GM18870 (cell line): ENCODE measurements at regions not wholly inside any gene's neighbourhood (a gene's known extent, or its start where the extent isn't known, plus 50 kb on each side); places are given as distances from the start of the nearest gene placed in this dataset.
"Not testable (repeated sequence)": the region's sequence is repeated elsewhere in the genome, so short reads cannot be mapped to it uniquely, and the experiment has no call there.

Experiments
- ATAC-seq: cut with Tn5 transposase; IDR thresholded peaks from one replicate; pipeline ENCODE4 v1.9.1; 2021; ENCODE audit warnings: moderate library complexity; ENCODE audit not compliant: unreplicated experiment

DNA sequence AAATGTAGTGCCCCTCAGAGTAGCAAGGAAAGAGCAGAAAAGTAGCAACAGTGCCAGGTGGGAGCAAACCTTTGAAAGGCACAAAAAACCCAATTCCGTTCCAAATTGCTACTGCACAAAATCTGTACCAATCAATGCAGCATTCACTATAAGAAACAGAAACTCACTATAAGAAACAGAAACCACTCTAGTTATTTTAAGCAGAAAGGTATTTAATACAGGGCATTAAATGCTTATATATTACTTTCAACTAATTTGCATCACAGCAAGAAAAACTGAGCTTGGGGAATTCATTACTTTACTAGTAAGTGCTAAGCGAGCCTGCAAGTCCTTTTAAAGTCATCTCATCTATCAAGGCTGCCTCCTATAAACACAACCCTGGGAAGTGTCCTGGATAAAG, 116.5 kb upstream of the OLIG3 start:
- ATAC-seq = peak; percentile 50

DNA sequence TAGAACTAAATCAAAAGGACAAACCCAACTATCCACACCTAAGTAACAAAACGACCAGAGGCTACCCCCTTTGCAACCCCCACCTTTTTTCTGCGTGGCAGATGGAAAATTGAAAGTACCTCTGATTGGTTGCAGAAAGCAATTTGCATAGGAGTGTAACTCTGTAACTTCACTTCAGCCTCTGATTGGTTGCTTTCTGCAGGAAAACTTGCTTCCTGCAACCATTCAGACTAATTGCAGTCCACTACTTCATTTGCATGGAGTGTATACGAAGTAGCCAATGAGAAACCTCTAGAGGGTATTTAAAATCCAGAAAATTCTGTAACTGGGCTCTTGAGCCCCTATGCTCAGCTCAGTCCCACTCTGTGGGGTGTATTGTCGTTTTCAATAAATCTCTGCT, 129.1 kb upstream of the OLIG3 start:
- no peak for ATAC-seq

DNA sequence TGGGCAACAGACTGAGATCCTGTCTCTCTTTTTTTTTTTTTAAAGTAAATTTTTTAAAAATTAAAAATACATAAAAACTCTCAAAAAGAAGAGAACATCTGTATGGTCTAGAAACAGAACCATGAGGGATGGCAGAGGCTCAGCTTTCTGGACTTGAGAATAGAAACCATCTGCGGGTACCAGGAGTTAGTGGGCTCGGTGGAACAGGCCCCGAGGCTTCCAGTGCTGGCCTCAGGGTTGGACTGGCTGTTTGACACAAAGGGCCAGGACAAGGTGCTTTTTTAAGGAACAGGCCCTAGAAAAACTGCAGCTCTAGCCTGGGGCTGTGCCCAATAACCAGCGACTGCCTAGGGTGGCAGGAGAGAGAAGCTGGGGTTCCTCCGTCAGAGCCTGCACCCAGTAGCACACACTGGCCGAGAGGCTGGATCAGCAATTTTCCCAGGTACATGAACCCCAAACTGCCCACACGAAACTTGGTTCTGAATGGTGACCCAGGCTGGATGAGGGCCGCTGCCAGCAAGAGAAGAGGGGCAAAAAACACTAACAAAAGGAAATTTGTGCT, 131.0 kb upstream of the OLIG3 start:
- no peak for ATAC-seq

DNA sequence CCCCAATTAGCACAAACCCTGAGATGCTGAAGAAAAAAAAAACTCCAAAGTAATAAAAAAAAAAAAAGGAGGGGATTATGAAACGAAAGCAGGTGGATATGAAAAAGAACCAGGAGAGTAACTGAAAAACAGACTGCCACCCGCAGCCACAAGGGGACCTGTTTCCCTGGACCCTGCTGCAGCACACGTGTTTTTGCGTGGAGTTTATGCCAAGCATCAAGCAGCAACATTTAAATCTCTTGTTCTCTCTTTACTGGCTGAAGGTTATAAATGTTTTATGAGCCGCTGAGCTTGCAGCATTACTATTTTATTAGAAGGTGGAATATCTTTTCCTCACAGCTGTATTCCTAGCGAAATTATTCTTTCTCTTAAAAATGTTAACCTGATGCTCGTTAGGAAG, 131.6 kb upstream of the OLIG3 start:
- ATAC-seq = no peak

DNA sequence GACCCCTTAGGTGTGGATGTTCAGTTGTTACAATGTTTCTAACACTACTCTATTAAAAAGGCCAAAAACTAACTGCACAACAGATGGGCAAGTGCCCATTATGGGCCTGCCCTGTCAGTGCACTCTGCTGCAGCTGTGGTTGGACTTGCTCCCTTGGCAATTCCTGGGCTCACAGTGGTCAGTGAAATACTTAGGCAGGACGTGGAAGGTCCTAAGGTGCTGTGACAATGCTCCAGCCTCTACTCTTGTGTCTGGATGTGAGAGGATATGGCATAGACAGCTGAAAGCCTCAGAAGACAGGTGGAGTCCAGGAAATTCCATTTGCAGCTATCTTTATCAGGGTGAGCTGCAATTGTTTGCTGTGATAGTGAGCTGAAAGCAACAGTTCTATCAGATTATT, 136.5 kb upstream of the OLIG3 start:
- no peak for ATAC-seq

DNA sequence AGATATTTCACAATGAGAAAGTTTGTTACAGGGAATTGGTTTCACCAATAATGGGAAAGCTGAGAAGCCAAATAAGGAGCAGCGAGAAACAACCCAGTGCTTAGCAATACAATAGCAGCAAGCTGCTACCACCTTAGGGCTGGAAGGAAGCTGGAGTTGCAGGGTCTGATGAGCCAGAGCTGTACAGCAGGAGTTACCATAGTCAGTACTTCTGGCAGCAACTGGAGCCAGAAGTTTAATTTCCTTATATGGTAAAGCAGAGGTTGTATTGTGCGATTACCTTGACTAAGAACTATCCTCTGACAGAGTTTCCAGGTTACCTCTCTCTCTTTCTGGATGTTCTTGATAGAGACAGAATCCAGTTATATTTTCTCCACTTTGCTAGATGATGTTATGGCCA, 137.1 kb upstream of the OLIG3 start:
- ATAC-seq = no peak

DNA sequence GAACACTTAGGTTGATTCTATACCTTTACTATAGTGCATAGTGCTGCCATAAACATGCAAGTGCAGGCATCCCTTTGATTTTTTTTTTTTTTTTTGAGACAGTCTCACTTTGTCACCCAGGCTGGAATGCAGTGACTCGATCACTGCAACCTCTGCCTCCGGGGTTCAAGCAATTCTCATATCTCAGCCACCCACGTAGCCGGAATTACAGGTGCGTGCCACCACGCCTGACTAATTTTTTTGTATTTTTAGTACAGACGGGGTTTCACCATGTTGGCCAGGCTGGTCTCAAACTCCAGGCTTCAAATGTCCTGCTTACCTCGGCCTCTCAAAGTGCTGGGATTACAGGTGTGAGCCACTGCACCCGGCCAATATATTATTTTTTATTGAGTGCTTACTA, 140.0 kb upstream of the OLIG3 start:
- not testable (repeated sequence) for ATAC-seq

DNA sequence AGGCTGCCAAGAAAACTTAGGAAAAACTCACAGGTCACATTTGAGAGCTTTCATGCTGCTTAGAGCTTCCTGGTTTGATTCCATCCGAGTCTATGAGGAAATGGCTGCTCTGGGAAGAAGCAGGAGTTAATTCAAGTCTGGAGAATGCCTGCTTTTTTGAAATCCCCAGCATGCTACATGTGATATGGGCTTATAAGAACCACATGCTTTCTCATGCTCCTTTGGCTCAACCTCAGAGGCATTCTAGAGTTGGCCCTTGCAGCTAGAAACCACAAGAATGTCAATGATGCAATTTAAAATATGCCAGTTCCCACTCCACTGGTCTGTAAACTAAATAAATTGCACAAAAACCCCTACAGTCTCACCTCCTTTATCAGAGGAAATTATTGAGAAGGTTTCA, 142.9 kb upstream of the OLIG3 start:
- no peak for ATAC-seq

DNA sequence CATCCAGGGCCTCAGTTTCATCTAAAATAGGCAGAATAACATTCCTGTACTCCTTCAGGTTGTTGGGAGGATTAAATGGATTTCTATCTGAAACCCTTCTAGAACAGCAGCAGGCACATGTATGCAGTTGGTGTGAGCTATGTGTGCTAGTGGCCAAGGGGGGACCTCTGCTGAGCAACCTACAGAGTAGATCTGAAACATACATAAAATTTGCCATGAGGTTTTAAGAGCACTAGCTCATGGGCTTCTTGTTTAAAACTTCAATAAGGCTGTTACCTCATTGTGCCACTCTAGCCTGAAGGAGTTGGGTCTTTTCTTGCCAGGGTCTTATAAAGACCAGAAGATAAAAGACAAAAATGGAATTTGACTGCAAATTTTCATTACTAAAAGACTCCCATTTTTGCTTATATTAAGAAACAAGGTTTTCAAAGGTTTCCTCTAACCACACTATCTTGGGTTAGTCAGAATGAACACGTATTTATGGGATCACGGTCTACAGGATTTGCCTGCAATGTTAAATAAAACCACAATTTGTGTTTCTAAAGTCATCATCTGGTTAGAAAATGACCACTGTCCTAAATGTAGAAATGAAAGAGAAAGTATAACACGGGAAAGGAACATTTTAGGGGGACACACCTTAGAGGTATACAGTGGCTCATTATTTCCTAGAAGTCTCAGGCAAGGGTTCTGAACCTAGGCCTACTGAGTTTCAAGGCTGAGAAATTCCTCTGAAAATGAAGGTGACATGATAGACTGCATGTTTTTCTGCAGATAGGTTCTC, 144.9 kb upstream of the OLIG3 start:
- ATAC-seq = no peak

DNA sequence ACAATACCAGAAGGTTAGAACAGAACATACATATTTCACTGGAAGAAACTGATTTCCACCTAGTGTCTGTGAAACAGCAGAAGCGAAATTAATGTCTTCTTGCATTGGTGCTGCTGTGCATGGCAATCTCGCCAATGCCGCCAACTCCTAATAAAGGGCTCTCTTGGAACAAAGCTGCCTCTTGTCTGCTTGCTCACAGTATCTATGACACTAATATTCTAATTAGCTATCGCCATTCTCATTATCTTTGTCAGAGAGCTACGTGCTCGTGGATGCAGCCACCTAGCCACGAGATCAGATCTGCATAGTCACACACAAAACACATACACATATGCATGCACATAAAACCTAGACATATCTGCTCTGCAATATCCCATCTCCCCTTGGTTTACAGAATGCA, 145.9 kb upstream of the OLIG3 start:
- ATAC-seq = no peak

DNA sequence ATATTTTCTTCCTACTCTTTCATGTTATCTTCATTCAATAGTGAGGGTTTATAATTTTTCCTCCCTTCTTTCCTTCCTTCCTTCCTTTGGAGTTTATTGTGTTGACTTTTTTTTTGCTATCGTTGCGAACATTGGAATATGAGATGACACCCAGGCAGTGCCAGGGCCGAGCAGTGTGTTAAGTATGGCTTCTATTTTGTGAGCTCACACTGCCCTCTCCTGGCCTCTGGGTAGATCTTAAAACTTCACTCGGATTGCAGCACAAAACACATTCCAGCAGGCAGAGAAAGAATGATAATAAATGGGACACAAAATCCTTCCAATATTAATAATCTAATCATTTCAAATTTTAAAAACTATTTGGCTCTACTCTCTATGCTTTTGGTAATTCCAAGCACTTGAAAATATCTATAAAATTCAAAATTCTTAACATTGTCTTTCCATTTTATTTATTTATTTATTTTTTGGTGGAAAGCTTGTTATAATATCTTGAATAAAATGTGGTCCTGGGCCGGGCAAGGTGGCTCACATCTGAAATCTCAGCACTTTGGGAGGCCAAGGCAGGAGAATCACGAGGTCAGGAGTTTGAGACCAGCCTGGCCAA, 147.4 kb upstream of the OLIG3 start:
- ATAC-seq = no peak

DNA sequence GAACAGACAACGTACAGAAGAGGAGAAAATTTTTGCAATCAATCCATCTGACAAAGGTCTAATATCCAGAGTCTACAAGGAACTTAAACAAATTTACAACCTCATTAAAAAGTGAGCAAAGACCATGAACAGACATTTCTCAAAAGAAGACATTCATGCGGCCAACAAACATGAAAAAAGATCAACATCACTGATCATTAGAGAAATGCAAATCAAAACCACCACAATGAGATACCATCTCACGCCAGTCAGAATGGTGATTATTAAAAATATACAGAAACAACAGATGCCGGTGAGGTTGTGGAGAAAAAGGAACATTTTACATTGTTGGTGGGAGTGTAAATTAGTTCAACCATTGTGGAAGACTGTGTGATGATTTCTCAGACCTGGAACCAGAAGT, 149.0 kb upstream of the OLIG3 start:
- not testable (repeated sequence) for ATAC-seq

DNA sequence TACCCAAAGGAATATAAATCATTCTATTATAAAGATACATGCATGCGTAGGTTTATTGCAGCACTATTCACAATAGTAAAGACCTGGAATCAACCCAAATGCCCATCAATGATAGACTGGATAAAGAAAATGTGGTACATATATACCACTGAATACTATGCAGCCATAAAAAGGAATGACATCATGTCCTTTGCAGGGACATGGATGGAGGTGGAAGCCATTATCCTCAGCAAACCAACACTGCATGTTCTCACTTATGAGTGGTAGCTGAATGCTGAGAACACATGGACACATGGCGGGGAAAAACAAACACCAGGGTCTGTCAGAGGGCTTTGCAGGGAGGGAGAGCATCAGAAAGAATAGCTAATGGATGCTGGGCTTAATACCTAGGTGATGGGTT, 149.4 kb upstream of the OLIG3 start:
- ATAC-seq = not testable (repeated sequence)

DNA sequence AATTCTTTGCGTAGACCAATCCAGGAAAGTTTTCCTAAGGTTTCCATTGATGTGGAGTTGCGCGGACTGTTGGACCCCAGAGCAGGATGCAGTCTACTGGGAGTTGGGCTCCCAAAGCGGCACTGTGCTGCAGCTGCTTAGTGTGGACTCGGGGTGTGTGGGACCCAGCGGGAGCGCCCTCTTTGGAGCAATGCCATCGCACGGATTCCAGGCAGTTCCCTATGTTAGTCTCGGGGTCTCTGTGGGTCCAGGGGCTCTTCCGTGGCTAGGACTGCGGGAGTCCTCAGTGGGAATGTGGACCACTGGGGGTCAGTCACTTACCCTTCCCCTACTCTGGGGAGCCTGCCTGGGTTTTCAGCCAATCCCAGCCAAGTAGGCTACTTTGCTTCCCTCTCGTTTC, 151.7 kb upstream of the OLIG3 start:
- ATAC-seq = no peak

DNA sequence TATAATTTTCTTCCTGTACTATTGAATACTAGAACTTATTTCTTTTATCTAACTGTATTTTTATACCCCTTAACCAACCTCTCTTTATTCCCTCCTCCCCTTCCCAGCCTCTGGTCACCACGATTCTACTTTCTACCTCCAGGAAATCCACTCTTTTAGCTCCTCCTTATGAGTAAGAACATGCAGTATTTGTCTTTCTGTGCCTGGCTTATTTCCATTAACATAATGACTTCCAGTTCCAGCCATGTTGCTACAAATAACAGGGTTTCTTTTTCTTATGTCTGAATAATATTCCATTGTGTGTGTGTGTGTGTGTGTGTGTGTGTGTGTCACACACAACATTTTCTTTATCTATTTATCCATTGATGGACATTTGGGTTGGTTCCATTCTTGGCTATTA, 152.3 kb upstream of the OLIG3 start:
- ATAC-seq = no peak

DNA sequence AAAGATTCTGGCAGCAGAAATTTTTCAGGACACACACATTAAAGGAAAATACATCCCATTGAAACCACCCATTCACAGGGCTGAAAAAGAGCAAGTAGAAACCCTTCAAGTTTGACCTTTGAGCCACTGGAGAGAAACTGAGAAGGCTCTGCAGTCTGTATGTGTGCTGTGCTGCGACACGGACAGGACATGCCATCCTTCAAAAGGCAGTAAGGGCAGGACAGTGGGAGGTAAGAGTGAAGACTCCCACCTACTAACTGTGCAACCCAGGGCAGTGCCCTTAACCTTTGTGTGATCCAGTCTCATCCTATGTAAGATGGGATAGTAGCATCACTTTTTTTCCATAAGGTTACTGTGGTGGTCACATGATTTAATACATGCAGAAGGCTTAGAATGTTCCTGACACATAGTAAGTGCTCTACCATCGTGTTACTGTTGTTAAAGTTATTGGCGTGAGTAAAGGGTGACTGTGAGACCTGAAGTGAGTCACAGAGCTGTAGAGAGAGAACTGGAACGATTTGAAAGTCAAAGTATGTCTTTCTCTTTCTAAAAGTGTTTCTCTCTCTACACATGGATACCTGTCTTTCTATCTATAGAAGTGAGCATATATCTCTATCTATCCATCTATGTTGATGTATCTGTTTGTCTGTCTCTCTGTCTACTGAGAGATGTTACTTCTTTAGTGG, 153.7 kb upstream of the OLIG3 start:
- ATAC-seq = no peak

DNA sequence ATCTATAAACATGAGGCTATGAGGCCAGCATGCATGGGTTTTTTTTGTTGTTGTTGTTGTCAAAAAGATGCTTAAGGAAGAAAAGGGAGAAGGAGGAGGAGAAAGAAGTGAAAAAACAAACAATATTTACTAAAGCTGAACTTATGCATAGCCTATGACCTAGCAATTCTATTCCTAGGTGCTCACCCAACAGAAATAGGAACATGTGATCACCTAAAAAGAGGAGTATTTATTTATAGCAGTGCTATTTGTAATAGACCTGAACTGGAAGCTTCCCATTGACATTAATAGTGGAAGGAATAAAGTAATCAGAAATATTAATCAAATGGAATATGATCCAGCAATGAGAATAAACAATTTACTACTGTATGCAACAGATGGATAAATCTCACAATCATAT, 156.5 kb upstream of the OLIG3 start:
- ATAC-seq = no peak

DNA sequence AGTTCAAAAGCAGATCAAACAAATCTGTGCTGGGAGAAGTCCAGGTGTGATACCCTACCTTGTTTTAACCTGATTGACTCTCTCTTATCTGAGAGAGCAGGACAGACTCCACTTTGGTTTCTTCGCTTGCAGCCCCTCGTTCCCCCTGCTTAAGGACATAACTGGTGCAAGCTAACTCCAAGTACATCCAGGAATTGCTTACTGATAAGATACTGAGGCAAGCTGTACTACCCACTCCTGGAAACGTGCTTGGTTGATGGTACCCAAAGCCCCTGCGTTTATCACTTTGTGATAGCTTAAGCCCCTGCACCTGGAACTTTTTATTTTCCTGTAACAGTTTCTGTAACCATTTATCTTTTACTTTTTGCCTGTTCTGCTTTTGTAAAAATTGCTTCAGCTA, 157.0 kb upstream of the OLIG3 start:
- no peak for ATAC-seq

DNA sequence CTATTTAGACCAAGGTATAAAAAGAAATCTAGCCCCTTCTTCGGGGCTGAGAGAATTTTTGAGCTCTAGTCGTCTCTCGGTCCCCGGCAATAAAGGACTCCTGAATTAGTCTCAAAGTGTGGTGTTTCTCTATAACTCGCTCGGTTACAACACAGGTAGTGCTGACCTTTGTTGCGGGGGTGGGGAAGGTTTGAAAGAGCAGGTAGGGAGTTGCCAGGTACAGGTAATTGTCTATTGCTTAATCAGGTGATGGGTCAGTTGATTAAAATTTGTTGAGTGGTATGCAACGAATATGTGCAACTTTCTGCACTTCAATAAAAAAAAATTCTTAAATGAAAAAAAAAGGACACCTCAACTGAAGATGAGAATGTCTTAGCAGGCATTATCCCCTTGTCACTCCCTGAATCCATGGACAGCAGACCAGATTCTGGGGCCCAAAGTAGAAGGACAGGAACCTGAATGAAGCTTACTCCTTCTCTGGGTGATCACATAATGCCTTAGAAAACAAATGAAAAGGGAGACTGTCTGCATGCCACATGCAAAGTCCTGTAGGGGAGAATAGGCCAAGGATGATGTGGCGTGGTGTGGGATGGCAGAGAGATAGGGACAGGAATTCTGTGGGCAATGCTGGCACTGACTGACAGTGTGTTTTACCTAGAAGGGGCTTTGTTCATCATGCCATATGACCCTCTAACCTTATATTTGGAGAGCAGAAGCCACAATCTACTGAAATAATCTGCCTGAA, 157.6 kb upstream of the OLIG3 start:
- ATAC-seq = no peak

DNA sequence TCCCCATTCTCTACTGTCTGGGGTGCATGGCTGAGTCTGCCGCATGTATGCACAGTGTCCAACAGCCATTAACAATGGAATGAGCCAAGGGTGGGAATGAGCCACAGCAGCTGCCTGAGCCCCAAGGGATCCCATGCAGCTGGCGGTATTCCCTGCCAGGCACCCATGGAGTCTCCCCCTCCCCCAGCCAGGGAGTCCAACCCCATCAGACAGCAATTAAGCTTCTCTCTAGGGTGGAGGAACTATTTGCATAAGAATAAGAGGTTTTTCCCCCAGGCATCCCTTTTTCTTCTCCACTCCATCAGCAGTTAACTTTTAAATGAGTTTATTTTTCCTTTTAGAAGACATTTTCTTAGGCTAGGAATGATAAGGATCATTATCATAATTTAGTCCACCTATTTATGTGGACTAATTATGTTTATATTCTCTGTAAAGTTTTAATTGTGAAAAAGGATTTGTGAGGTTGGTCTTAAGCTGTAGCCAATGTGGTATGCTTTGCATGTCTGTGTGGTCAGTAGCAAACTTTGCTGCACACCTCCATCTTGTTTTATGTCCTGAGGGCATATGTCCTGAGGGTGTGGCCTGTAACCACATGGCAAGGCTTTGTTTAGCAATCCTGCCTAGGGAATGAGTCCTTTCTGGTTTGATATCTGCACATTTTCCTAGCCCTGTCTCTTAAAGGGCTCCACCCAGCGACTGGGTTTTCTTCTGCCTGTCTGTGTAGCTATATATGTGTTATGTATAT, 158.9 kb upstream of the OLIG3 start:
- no peak for ATAC-seq

DNA sequence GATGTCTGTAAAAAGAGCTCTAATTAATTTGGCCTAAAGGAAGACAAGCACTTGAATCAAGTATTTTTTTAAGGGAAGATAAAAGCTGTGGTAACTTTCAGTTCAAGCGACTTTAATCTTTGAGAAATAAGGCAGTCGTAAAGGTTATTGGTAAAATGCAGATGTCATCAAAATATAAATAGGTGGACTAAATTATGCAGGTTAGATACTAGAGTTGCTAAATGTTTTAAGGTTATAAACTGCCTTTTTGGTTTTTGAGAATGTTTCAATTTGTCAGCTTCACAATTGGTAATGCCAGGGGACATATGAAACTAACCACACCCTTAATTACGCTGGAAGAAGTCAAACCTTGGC, 159.5 kb upstream of the OLIG3 start:
- no peak for ATAC-seq
